ENCODE measurements at regions not wholly inside any gene's neighbourhood (a gene's known extent, or its start where the extent isn't known, plus 50 kb on each side); places are given as distances from the start of the nearest gene placed in this dataset.

GRCh38 chr11:70944636-70945035 lies 307.7 kb downstream of the SHANK2 start:
- no peak overlapping the region for H3K4me2 ChIP-seq
- H3K36me3 Mint-ChIP-seq = peaks cover 2% of the 10 kb centered on the region
- H3K4me1 Mint-ChIP-seq = no peaks in the 10 kb centered on the region
- H2AFZ ChIP-seq (replicated peaks) = no peak overlapping the region
- DNase-seq (ENCODE audit: low spot score) = no peak
- peak; percentile 52 for TF ChIP-seq CTCF (IDR thresholded peaks at IDR 0.05)
- no peak for TF ChIP-seq EZH2phosphoT487 (IDR thresholded peaks at IDR 0.05)
- H3K79me2 ChIP-seq (ENCODE audit: low read depth) = no peaks in the 10 kb centered on the region
- H3K27ac Mint-ChIP-seq = no peak overlapping the region
- no peaks in the 10 kb centered on the region for H3K27me3 ChIP-seq
- H3K27ac ChIP-seq = no peak overlapping the region
- H3K27me3 Mint-ChIP-seq (ENCODE audit: insufficient read depth, low read depth) = peaks cover 8% of the 10 kb centered on the region
- H3K9ac ChIP-seq = no peak overlapping the region
- H3K4me3 ChIP-seq = no peak overlapping the region
- H3K4me3 Mint-ChIP-seq = no peak overlapping the region
- no peaks in the 10 kb centered on the region for H3K9me3 ChIP-seq (ENCODE audit: low read depth)
- H3F3A ChIP-seq (ENCODE audit: low read depth) = no peaks in the 10 kb centered on the region
- no peaks in the 10 kb centered on the region for H3K36me3 ChIP-seq
- no peaks in the 10 kb centered on the region for H4K20me1 ChIP-seq (ENCODE audit: low read depth)
- H3K9me3 Mint-ChIP-seq = peaks cover 34% of the 10 kb centered on the region
- no peaks in the 10 kb centered on the region for H3K4me1 ChIP-seq

- Histone ChIP-seq H3K4me3 (no peak overlapping the region), H3K27ac (no peak overlapping the region), H3K4me2 (no peak overlapping the region), H3K9me3 (ENCODE audit: low read depth) (no peaks in the 10 kb centered on the region), H3K9ac (no peak overlapping the region), H3K79me2 (ENCODE audit: low read depth) (no peaks in the 10 kb centered on the region), H2AFZ (replicated peaks) (no peak overlapping the region), H3K4me1 (no peaks in the 10 kb centered on the region), H3K27me3 (no peaks in the 10 kb centered on the region), H3K36me3 (no peaks in the 10 kb centered on the region), H3F3A (ENCODE audit: low read depth) (no peaks in the 10 kb centered on the region), H4K20me1 (ENCODE audit: low read depth) (no peaks in the 10 kb centered on the region)
- Mint-ChIP-seq H3K27me3 (ENCODE audit: insufficient read depth, low read depth) (peaks cover 8% of the 10 kb centered on the region), H3K9me3 (peaks cover 9% of the 10 kb centered on the region), H3K27ac (no peak overlapping the region), H3K4me1 (no peaks in the 10 kb centered on the region), H3K4me3 (no peak overlapping the region), H3K36me3 (no peaks in the 10 kb centered on the region)
- DNase-seq (ENCODE audit: low spot score) = no peak
- TF ChIP-seq CTCF (IDR thresholded peaks at IDR 0.05) = no peak
- TF ChIP-seq EZH2 (IDR thresholded peaks at IDR 0.05) = no peak
- TF ChIP-seq EZH2phosphoT487 (IDR thresholded peaks at IDR 0.05) = no peak
Measured at GRCh38 chr11:70948398-70948797, 304.0 kb downstream of the SHANK2 start.

- Histone ChIP-seq H3K9me3 (ENCODE audit: low read depth) (no peaks in the 10 kb centered on the region), H3K36me3 (no peaks in the 10 kb centered on the region), H2AFZ (replicated peaks) (no peak overlapping the region), H3K79me2 (ENCODE audit: low read depth) (no peaks in the 10 kb centered on the region), H4K20me1 (ENCODE audit: low read depth) (no peaks in the 10 kb centered on the region), H3F3A (ENCODE audit: low read depth) (no peaks in the 10 kb centered on the region), H3K4me2 (no peak overlapping the region), H3K4me3 (no peak overlapping the region), H3K27ac (no peak overlapping the region), H3K4me1 (no peaks in the 10 kb centered on the region), H3K9ac (no peak overlapping the region), H3K27me3 (no peaks in the 10 kb centered on the region)
- Mint-ChIP-seq H3K9me3 (peaks cover 5% of the 10 kb centered on the region), H3K4me3 (no peak overlapping the region), H3K27me3 (ENCODE audit: insufficient read depth, low read depth) (peaks cover 8% of the 10 kb centered on the region), H3K4me1 (no peaks in the 10 kb centered on the region), H3K36me3 (no peaks in the 10 kb centered on the region), H3K27ac (no peak overlapping the region)
- DNase-seq (ENCODE audit: low spot score) = no peak
- no peak for TF ChIP-seq EZH2 (IDR thresholded peaks at IDR 0.05)
- no peak for TF ChIP-seq CTCF (IDR thresholded peaks at IDR 0.05)
- no peak for TF ChIP-seq EZH2phosphoT487 (IDR thresholded peaks at IDR 0.05)
Measured at GRCh38 chr11:70948855-70949531, 303.4 kb downstream of the SHANK2 start.

Data from neural progenitor cell (in vitro differentiated cells).